ENCODE measurements at regions not wholly inside any gene's neighbourhood (a gene's known extent, or its start where the extent isn't known, plus 50 kb on each side); places are given as distances from the start of the nearest gene placed in this dataset.

DNA sequence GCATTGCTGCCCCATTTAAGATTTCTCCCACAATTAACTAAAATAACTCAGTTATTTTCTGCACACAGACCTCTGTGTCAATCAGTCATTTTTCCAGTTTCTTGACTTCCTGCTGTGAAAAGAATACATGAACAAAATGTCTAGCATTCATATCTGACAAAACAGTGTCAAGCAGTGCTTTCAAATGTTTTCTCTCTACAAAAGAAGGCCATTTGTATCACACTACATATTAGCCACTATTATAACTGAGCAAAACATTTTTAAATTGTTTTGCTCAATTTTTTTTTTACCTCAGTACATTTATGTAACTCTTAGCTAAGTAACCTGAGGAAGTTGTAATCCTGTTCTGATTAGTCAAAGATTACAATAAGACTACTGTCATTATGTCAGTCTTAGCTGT is 1498.5 kb upstream of the PRMT6 start:
- TF ChIP-seq, protein P1, sequence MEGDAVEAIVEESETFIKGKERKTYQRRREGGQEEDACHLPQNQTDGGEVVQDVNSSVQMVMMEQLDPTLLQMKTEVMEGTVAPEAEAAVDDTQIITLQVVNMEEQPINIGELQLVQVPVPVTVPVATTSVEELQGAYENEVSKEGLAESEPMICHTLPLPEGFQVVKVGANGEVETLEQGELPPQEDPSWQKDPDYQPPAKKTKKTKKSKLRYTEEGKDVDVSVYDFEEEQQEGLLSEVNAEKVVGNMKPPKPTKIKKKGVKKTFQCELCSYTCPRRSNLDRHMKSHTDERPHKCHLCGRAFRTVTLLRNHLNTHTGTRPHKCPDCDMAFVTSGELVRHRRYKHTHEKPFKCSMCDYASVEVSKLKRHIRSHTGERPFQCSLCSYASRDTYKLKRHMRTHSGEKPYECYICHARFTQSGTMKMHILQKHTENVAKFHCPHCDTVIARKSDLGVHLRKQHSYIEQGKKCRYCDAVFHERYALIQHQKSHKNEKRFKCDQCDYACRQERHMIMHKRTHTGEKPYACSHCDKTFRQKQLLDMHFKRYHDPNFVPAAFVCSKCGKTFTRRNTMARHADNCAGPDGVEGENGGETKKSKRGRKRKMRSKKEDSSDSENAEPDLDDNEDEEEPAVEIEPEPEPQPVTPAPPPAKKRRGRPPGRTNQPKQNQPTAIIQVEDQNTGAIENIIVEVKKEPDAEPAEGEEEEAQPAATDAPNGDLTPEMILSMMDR (IDR thresholded peaks at IDR 0.05): no peak
- no peak for TF ChIP-seq POLR2A (IDR thresholded peaks at IDR 0.05)
